ENCODE measurements at regions not wholly inside any gene's neighbourhood (a gene's known extent, or its start where the extent isn't known, plus 50 kb on each side); places are given as distances from the start of the nearest gene placed in this dataset.

DNA sequence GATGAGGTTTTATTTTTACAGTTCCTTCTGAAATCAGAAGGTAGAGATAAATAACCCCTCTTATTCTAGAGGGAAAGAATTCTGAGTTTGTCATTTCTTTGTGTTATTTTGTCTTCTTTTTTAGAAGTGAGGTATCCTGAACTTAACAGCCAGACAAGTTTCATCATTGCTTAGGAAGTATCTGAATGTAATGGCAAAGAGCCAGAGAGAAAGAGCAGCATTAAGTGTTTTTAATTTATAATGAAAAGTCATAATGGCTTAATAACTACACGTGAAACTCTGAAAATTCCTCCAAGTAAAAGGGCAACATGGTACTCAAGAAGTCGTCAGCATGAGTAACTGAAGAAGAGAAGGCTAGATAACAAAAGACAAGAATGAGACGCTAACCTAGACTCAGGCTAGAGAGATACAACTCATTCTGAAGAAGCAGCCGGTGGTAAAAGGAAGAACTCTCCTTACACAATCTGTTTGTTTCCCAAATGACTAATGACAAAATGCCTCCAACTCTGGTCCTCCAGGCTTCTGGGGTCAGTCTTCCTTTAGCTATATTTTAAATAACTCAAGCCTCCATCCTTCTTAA, 116.2 kb upstream of the NECTIN3 start:
- no peaks in the 10 kb centered on the region for H3K79me2 ChIP-seq (ENCODE audit: low read length)
- H3K4me3 ChIP-seq (ENCODE audit: low read length): no peak overlapping the region
- H3K4me1 ChIP-seq (ENCODE audit: insufficient read depth, low read length): no peaks in the 10 kb centered on the region
- ATAC-seq: no peak
- H3K27me3 ChIP-seq (ENCODE audit: low read length): no peaks in the 10 kb centered on the region
- BruUV-seq (replicated peaks): no TSS peak
- ChIA-PET CTCF (no interaction called here), POLR2A (ENCODE audit: unreplicated experiment) (no interaction called here)
- H3K9ac ChIP-seq (ENCODE audit: low read length): no peak overlapping the region
- no peak overlapping the region for H2AFZ ChIP-seq (ENCODE audit: low read length)
- intact Hi-C loops (cut with micrococcal nuclease): no loop called here
- 0 out of 2 replicates have a peak, but pooled peaks cover 3% of the 10 kb centered on the region for H3K9me2 ChIP-seq (replicated peaks; ENCODE audit: low read length)
- TF ChIP-seq, protein P1, sequence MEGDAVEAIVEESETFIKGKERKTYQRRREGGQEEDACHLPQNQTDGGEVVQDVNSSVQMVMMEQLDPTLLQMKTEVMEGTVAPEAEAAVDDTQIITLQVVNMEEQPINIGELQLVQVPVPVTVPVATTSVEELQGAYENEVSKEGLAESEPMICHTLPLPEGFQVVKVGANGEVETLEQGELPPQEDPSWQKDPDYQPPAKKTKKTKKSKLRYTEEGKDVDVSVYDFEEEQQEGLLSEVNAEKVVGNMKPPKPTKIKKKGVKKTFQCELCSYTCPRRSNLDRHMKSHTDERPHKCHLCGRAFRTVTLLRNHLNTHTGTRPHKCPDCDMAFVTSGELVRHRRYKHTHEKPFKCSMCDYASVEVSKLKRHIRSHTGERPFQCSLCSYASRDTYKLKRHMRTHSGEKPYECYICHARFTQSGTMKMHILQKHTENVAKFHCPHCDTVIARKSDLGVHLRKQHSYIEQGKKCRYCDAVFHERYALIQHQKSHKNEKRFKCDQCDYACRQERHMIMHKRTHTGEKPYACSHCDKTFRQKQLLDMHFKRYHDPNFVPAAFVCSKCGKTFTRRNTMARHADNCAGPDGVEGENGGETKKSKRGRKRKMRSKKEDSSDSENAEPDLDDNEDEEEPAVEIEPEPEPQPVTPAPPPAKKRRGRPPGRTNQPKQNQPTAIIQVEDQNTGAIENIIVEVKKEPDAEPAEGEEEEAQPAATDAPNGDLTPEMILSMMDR (conservative IDR thresholded peaks at IDR 0.05; ENCODE audit: low read depth, low read length): no peak
- TF ChIP-seq EZH2phosphoT487 (IDR thresholded peaks at IDR 0.05; ENCODE audit: borderline replicate concordance, low read length) (no peak), EZH2 (IDR thresholded peaks at IDR 0.05; ENCODE audit: low read length, unreplicated experiment) (no peak)
- H3K36me3 ChIP-seq (ENCODE audit: low read depth, low read length): no peaks in the 10 kb centered on the region
- no peaks in the 10 kb centered on the region for H4K20me1 ChIP-seq (ENCODE audit: low read length)
- H3K9me3 ChIP-seq (ENCODE audit: low read length): 0 out of 2 replicates have a peak, but pooled peaks cover under 1% of the 10 kb centered on the region
- H3F3A ChIP-seq (ENCODE audit: low read length, unreplicated experiment): no peaks in the 10 kb centered on the region
- DNase-seq: peak; percentile 21
- H3K27ac ChIP-seq (ENCODE audit: low read length): no peak overlapping the region
- H3K4me2 ChIP-seq (ENCODE audit: low read length): no peak overlapping the region

DNA sequence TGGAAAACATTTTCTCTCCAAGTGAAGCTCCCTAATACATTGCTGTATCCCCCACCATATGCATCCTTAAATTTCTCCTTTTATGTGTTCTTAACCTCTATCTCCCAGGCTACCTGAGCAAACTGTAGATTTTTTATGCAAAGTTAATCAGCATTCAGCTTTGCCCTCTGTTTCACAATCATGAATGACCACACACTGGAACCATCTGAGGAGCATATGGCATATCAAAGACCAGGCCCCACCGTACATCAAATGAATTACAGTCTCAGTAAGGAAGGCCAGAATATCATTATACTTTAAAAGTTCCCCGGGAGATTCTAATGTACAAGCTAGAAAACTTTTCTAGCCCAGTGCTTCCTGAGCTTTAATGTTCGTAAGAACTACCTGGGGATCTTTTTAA, 115.5 kb upstream of the NECTIN3 start:
- ChIA-PET POLR2A (ENCODE audit: unreplicated experiment) (no interaction called here), CTCF (no interaction called here)
- no TSS peak for BruUV-seq (replicated peaks)
- Histone ChIP-seq H3K27me3 (ENCODE audit: low read length) (no peaks in the 10 kb centered on the region), H3K27ac (ENCODE audit: low read length) (no peak overlapping the region), H4K20me1 (ENCODE audit: low read length) (no peaks in the 10 kb centered on the region), H3K9ac (ENCODE audit: low read length) (no peak overlapping the region), H3K36me3 (ENCODE audit: low read depth, low read length) (no peaks in the 10 kb centered on the region), H3K79me2 (ENCODE audit: low read length) (no peaks in the 10 kb centered on the region), H3F3A (ENCODE audit: low read length, unreplicated experiment) (no peaks in the 10 kb centered on the region), H3K4me3 (ENCODE audit: low read length) (no peak overlapping the region), H3K9me3 (ENCODE audit: low read length) (no peaks in the 10 kb centered on the region), H2AFZ (ENCODE audit: low read length) (no peak overlapping the region), H3K4me1 (ENCODE audit: insufficient read depth, low read length) (no peaks in the 10 kb centered on the region), H3K4me2 (ENCODE audit: low read length) (no peak overlapping the region), H3K9me2 (replicated peaks; ENCODE audit: low read length) (0 out of 2 replicates have a peak, but pooled peaks cover 3% of the 10 kb centered on the region)
- ATAC-seq (no peak), DNase-seq (no peak)
- TF ChIP-seq EZH2phosphoT487 (IDR thresholded peaks at IDR 0.05; ENCODE audit: borderline replicate concordance, low read length): no peak
- no peak for TF ChIP-seq EZH2 (IDR thresholded peaks at IDR 0.05; ENCODE audit: low read length, unreplicated experiment)
- TF ChIP-seq, protein P1 (conservative IDR thresholded peaks at IDR 0.05; ENCODE audit: low read depth, low read length): no peak
- intact Hi-C loops (cut with micrococcal nuclease): no loop called here

DNA sequence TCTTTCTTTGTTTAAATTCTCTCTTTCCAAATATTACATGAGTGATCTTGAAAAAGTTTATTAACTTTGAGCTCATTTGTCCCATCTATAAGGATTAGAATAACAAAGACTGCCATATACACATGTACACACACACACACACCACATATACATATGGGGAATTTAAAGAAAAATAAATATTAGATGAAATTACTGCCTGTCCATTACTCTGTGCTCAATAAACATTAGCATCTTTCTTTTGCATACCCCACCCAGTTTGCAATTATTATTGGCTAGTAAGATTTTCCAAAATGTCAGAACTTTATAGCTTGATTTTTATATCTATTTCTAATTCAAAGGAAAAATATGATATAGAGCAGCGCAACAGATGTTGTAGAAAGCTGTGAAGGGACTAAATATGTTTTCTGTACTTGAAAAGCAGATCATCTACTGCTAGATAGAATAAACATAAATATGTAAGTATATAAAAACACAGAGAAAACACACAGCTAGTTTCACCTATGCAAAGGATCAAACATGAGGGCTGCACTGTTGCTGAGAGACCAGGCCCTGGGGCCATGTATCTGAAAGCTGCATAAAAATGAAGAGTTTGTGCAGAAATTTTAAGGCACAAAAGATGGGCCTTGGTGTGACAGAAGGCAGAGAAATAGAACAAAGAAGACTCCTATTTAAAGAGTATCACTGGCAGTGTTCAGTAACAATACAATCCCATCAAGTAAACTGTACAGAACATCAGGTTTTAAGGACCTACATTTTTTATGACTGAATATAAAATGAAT, 114.2 kb upstream of the NECTIN3 start:
- Histone ChIP-seq H3K27ac (ENCODE audit: low read length) (no peak overlapping the region), H3K9me3 (ENCODE audit: low read length) (no peaks in the 10 kb centered on the region), H3K9me2 (replicated peaks; ENCODE audit: low read length) (0 out of 2 replicates have a peak, but pooled peaks cover 3% of the 10 kb centered on the region), H2AFZ (ENCODE audit: low read length) (no peak overlapping the region), H3K27me3 (ENCODE audit: low read length) (no peaks in the 10 kb centered on the region), H3K79me2 (ENCODE audit: low read length) (no peaks in the 10 kb centered on the region), H3K4me2 (ENCODE audit: low read length) (no peak overlapping the region), H3K4me1 (ENCODE audit: insufficient read depth, low read length) (no peaks in the 10 kb centered on the region), H4K20me1 (ENCODE audit: low read length) (no peaks in the 10 kb centered on the region), H3K9ac (ENCODE audit: low read length) (no peak overlapping the region), H3K36me3 (ENCODE audit: low read depth, low read length) (no peaks in the 10 kb centered on the region), H3F3A (ENCODE audit: low read length, unreplicated experiment) (no peaks in the 10 kb centered on the region), H3K4me3 (ENCODE audit: low read length) (no peak overlapping the region)
- intact Hi-C loops (cut with micrococcal nuclease): no loop called here
- ATAC-seq (no peak), DNase-seq (no peak)
- CTCF ChIA-PET: no interaction called here
- TF ChIP-seq, protein P1 (conservative IDR thresholded peaks at IDR 0.05; ENCODE audit: low read depth, low read length): no peak
- TF ChIP-seq EZH2 (IDR thresholded peaks at IDR 0.05; ENCODE audit: low read length, unreplicated experiment) (no peak), EZH2phosphoT487 (IDR thresholded peaks at IDR 0.05; ENCODE audit: borderline replicate concordance, low read length) (no peak)
- POLR2A ChIA-PET (ENCODE audit: unreplicated experiment): no interaction called here
- no TSS peak for BruUV-seq (replicated peaks)

Measured in PC-3 (cell line).